H9 (cell line): ENCODE measurements at regions not wholly inside any gene's neighbourhood (a gene's known extent, or its start where the extent isn't known, plus 50 kb on each side); places are given as distances from the start of the nearest gene placed in this dataset.

Experiments
- DNase-seq: peaks from one replicate; pipeline ENCODE4 v3.0.0-alpha.2; 2017
- H2AFZ ChIP-seq: one replicate; pipeline ENCODE4 v1.6.1; 2013; ENCODE audit warnings: mild to moderate bottlenecking, low read length, control low read depth, moderate library complexity
- H2AK5ac ChIP-seq: 2 replicates; pipeline ENCODE4 v1.6.1; 2013; ENCODE audit warnings: low read length, control low read depth, mixed read lengths; ENCODE audit not compliant: insufficient read length
- H2BK120ac ChIP-seq: one replicate; pipeline ENCODE4 v1.6.1; 2013; ENCODE audit warnings: low read depth, mild to moderate bottlenecking, low read length, control low read depth, inconsistent platforms; ENCODE audit not compliant: poor library complexity, severe bottlenecking
- H2BK12ac ChIP-seq: 2 replicates; pipeline ENCODE4 v1.6.1; 2013; ENCODE audit warnings: low read length, control low read depth, mixed read lengths, low read depth; ENCODE audit not compliant: insufficient read length
- H2BK15ac ChIP-seq: 2 replicates; pipeline ENCODE4 v1.6.1; 2013; ENCODE audit warnings: low read depth, low read length, control low read depth
- H2BK20ac ChIP-seq: one replicate; pipeline ENCODE4 v1.6.1; 2013; ENCODE audit warnings: low read depth, mild to moderate bottlenecking, low read length, control low read depth, inconsistent platforms; ENCODE audit not compliant: poor library complexity, severe bottlenecking
- H2BK5ac ChIP-seq: 2 replicates; pipeline ENCODE4 v1.6.1; 2013; ENCODE audit warnings: low read length, control low read depth, mixed read lengths; ENCODE audit not compliant: insufficient read length
- H3K14ac ChIP-seq: 2 replicates; pipeline ENCODE4 v1.6.1; 2013; ENCODE audit warnings: low read length, control low read depth; ENCODE audit not compliant: insufficient read depth
- H3K18ac ChIP-seq: 2 replicates; pipeline ENCODE4 v1.6.1; 2013; ENCODE audit warnings: low read depth, mild to moderate bottlenecking, mixed read lengths, low read length, control low read depth; ENCODE audit not compliant: insufficient read length
- H3K23ac ChIP-seq: 2 replicates; pipeline ENCODE4 v1.6.1; 2013; ENCODE audit warnings: low read length, control low read depth, mixed read lengths, low read depth; ENCODE audit not compliant: insufficient read length
- H3K23me2 ChIP-seq: 2 replicates; pipeline ENCODE4 v1.6.1; 2013; ENCODE audit warnings: low read depth, mild to moderate bottlenecking, mixed read lengths, low read length, control low read depth; ENCODE audit not compliant: insufficient read length, poor library complexity, severe bottlenecking
- H3K27ac ChIP-seq: 2 replicates; pipeline ENCODE4 v1.5.1; 2013; ENCODE audit warnings: low read length, control low read depth, mixed read lengths, low read depth; ENCODE audit not compliant: insufficient read length
- H3K27me3 ChIP-seq: 2 replicates; pipeline ENCODE4 v1.6.1; 2013; ENCODE audit warnings: low read length, control low read depth, inconsistent platforms; ENCODE audit not compliant: insufficient read depth
- H3K4ac ChIP-seq: 2 replicates; pipeline ENCODE4 v1.6.1; 2013; ENCODE audit warnings: low read depth, mild to moderate bottlenecking, control low read depth, inconsistent platforms, low read length, moderate library complexity
- H3K4me1 ChIP-seq: 2 replicates; pipeline ENCODE4 v1.6.1; 2013; ENCODE audit warnings: low read length, control low read depth, inconsistent platforms; ENCODE audit not compliant: insufficient read depth
- H3K4me2 ChIP-seq: 2 replicates; pipeline ENCODE4 v1.6.1; 2013; ENCODE audit warnings: low read length, control low read depth, mixed read lengths; ENCODE audit not compliant: insufficient read length, insufficient read depth
- H3K56ac ChIP-seq: 2 replicates; pipeline ENCODE4 v1.6.1; 2013; ENCODE audit warnings: low read depth, mild to moderate bottlenecking, mixed read lengths, low read length, control low read depth; ENCODE audit not compliant: insufficient read length
- H3K79me1 ChIP-seq: 2 replicates; pipeline ENCODE4 v1.6.1; 2013; ENCODE audit warnings: low read depth, mild to moderate bottlenecking, moderate library complexity, low read length, control low read depth, inconsistent platforms; ENCODE audit not compliant: insufficient read depth, poor library complexity, severe bottlenecking
- H3K79me2 ChIP-seq: 2 replicates; pipeline ENCODE4 v1.6.1; 2013; ENCODE audit warnings: low read length, control low read depth, inconsistent platforms; ENCODE audit not compliant: insufficient read depth
- H3K9ac ChIP-seq: 2 replicates; pipeline ENCODE4 v1.6.1; 2013; ENCODE audit warnings: low read length, control low read depth, mixed read lengths; ENCODE audit not compliant: insufficient read length; ENCODE audit errors: extremely low read depth
- H3K9me3 ChIP-seq: one replicate; pipeline ENCODE4 v1.6.1; 2013; ENCODE audit warnings: low read depth, low read length, inconsistent platforms; ENCODE audit not compliant: control insufficient read depth
- H3T11ph ChIP-seq: one replicate; pipeline ENCODE4 v1.6.1; 2013; ENCODE audit warnings: mild to moderate bottlenecking, low read length, control low read depth, inconsistent platforms
- H4K20me1 ChIP-seq: one replicate; pipeline ENCODE4 v1.6.1; 2013; ENCODE audit not compliant: control insufficient read depth, insufficient read length, insufficient read depth
- H4K5ac ChIP-seq: 2 replicates; pipeline ENCODE4 v1.6.1; 2013; ENCODE audit warnings: low read depth, mild to moderate bottlenecking, mixed read lengths, low read length, control low read depth; ENCODE audit not compliant: insufficient read length
- H4K8ac ChIP-seq: replicated peaks from 2 replicates; pipeline ENCODE4 v1.6.1; 2013; ENCODE audit warnings: low read length, control low read depth, mixed read lengths, low read depth; ENCODE audit not compliant: insufficient read length
- H4K91ac ChIP-seq: 2 replicates; pipeline ENCODE4 v1.6.1; 2013; ENCODE audit warnings: low read depth, mild to moderate bottlenecking, moderate library complexity, mixed read lengths, low read length, control low read depth; ENCODE audit not compliant: insufficient read length
- H3K27ac Mint-ChIP-seq, 3 experiments: 2 replicates in 2 of 3; 3 replicates in 1 of 3; pipeline ENCODE4 v1.8.0; 2020 to 2021; ENCODE audit warnings: mixed read lengths in 3 of 3, mild to moderate bottlenecking in 1 of 3, moderate library complexity in 1 of 3
- H3K27me3 Mint-ChIP-seq: 2 replicates; pipeline ENCODE4 v1.8.0; 2021; ENCODE audit warnings: low read depth, mild to moderate bottlenecking, moderate library complexity, mixed read lengths
- H3K36me3 Mint-ChIP-seq, 3 experiments: 2 replicates in 2 of 3; 3 replicates in 1 of 3; pipeline ENCODE4 v1.8.0; 2020 to 2021; ENCODE audit warnings: low read depth in 3 of 3, mixed read lengths in 3 of 3; ENCODE audit not compliant: insufficient read depth in 1 of 3
- H3K4me1 Mint-ChIP-seq, 2 experiments: 2 replicates each; pipeline ENCODE4 v1.8.0; 2020; ENCODE audit warnings: mixed read lengths in 2 of 2
- H3K4me3 Mint-ChIP-seq, 2 experiments: 2 replicates in 1 of 2; 3 replicates in 1 of 2; pipeline ENCODE4 v1.8.0; 2020 to 2021; ENCODE audit warnings: mild to moderate bottlenecking in 2 of 2, mixed read lengths in 2 of 2, moderate library complexity in 1 of 2
- H3K9me3 Mint-ChIP-seq, 2 experiments: 2 replicates in 1 of 2; 3 replicates in 1 of 2; pipeline ENCODE4 v1.8.0; 2020; ENCODE audit warnings: mild to moderate bottlenecking in 2 of 2, mixed read lengths in 2 of 2, moderate library complexity in 1 of 2
- WGBS: extraction: QIAGEN DNeasy Blood & Tissue Kit; methylation state at CpG from one replicate; pipeline ENCODE4 v1.1.7; 2013; ENCODE audit warnings: missing lambda C conversion rate, low lambda C conversion rate, mixed read lengths; ENCODE audit not compliant: insufficient read length; ENCODE audit errors: extremely low coverage; 5-methylcytosine and 5-hydroxymethylcytosine counted together
- TF ChIP-seq, protein P1 (sequence below): fragments of 200-600 bp; sonication (generic); conservative IDR thresholded peaks from 3 replicates; pipeline ENCODE4 v1.8.0; 2021; ENCODE audit warnings: antibody characterized with exemption, mild to moderate bottlenecking

GRCh38 chr1:14115976-14116375, 416.0 kb downstream of the PRDM2 start:
- Histone ChIP-seq H2BK20ac (no peak overlapping the region), H2BK12ac (no peak overlapping the region), H3K4me2 (no peak overlapping the region), H3T11ph (no peak overlapping the region), H3K27me3 (no peaks in the 10 kb centered on the region), H4K20me1 (no peaks in the 10 kb centered on the region), H3K56ac (no peak overlapping the region), H2BK5ac (no peak overlapping the region), H3K18ac (no peak overlapping the region), H2AFZ (no peak overlapping the region), H2BK120ac (no peak overlapping the region), H4K5ac (no peak overlapping the region), H2BK15ac (no peak overlapping the region), H3K79me2 (no peaks in the 10 kb centered on the region), H2AK5ac (no peak overlapping the region), H3K27ac (no peak overlapping the region), H3K79me1 (no peaks in the 10 kb centered on the region), H4K91ac (no peak overlapping the region), H3K9me3 (no peaks in the 10 kb centered on the region), H3K23ac (no peak overlapping the region), H3K4me1 (no peaks in the 10 kb centered on the region), H4K8ac (no peak overlapping the region), H3K9ac (no peak overlapping the region), H3K4ac (no peak overlapping the region), H3K14ac (no peak overlapping the region), H3K23me2 (no peaks in the 10 kb centered on the region)
- WGBS: no CpG with 5 or more reads among the region's 4 CpGs
- peaks cover 4 to 8% of the 10 kb centered on the region in 2 experiments for H3K4me1 Mint-ChIP-seq
- TF ChIP-seq, protein P1, sequence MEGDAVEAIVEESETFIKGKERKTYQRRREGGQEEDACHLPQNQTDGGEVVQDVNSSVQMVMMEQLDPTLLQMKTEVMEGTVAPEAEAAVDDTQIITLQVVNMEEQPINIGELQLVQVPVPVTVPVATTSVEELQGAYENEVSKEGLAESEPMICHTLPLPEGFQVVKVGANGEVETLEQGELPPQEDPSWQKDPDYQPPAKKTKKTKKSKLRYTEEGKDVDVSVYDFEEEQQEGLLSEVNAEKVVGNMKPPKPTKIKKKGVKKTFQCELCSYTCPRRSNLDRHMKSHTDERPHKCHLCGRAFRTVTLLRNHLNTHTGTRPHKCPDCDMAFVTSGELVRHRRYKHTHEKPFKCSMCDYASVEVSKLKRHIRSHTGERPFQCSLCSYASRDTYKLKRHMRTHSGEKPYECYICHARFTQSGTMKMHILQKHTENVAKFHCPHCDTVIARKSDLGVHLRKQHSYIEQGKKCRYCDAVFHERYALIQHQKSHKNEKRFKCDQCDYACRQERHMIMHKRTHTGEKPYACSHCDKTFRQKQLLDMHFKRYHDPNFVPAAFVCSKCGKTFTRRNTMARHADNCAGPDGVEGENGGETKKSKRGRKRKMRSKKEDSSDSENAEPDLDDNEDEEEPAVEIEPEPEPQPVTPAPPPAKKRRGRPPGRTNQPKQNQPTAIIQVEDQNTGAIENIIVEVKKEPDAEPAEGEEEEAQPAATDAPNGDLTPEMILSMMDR: no peak
- H3K4me3 Mint-ChIP-seq: no peak overlapping the region
- peaks cover 18 to 34% of the 10 kb centered on the region in 2 experiments for H3K9me3 Mint-ChIP-seq
- peaks cover 2% of the 10 kb centered on the region; the same call in 1 of the 2 replicates for H3K27me3 Mint-ChIP-seq
- no peak overlapping the region for H3K27ac Mint-ChIP-seq
- H3K36me3 Mint-ChIP-seq: peaks cover 21 to 38% (median 28%) of the 10 kb centered on the region in 3 experiments
- DNase-seq: no peak
